GM19468 (cell line): ENCODE measurements at regions not wholly inside any gene's neighbourhood (a gene's known extent, or its start where the extent isn't known, plus 50 kb on each side); places are given as distances from the start of the nearest gene placed in this dataset.

Source experiments
- ATAC-seq: cut with Tn5 transposase; IDR thresholded peaks from one replicate; pipeline ENCODE4 v1.9.1; 2021; ENCODE audit warnings: mild to moderate bottlenecking, moderate library complexity, moderate number of reproducible peaks; ENCODE audit not compliant: unreplicated experiment; ENCODE audit errors: extremely low read depth

DNA sequence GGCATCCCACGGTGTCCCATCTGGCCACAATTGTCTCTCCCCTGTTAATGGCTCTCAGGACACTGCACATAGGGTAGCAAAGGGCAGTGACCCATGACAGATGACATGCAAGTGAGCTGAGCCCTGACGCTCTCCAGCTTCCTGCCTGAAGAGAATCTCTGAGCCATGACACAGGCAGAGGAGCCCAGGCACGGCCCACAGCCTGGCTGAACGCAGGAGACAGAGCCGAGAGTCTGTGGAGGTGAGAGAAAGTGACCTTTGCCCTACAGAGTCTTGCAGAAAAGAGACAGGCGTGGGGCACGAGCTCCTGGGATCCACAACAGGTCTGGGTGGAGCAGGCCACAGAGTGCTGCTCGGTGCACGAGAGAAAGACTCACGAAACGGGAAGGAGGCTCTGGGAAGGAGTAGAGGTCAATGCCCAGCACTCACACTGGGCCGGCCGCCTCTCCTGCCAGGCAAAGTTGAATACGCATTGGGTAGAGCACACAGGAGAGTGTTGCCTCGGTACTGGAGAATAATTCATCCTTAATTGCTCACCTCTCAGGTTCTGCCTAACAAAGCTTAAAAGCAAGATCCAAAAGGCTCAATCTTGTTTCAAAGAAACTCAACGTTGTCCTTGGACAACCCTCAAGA lies 90.3 kb downstream of the MRPL36 start:
- no peak for ATAC-seq

DNA sequence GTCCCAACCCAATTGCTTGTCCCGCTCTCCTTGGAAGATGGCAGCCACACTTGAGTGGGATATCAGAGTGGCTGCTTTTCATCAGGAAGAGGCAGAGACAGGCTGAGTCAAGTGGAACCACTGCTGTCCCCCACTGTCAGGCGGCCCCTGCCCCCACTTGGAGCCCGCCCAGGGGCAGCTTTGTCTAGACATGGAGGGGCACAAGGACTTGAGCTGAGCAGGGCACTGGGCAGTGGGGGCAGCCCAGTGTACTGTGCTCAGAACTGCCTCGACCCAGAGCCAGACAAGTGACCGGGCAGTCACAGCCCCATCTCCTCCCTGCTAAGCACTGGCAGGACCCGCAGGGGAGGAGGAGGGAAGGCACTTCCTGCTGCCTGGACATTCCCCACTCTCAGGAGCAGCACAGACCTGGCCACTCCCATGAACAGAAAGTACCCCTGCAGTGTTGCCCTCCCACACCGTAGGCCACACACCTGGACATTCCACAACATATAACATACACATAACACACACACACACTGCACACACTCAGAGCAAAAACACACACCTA lies 91.0 kb downstream of the MRPL36 start:
- no peak for ATAC-seq

DNA sequence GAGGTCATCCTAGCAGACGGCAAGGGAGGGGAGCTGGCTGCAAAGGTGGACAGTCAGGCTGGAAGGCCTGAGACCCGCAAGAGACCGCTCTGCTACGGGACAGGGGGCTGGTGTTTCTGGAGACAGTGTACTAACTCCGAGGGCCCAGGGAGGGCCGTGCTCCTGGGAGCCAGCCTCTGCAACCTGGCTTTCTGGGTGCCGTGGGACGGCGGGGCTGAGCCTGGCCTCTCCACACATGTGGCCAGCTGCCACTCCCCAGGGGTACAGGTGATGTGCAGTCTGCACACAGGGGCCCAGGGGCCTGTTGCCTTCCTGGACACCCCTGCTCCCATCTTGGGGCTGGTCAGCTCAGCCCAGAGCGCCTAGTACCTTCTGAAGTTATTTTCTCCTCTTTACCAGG lies 92.2 kb downstream of the MRPL36 start:
- no peak for ATAC-seq

DNA sequence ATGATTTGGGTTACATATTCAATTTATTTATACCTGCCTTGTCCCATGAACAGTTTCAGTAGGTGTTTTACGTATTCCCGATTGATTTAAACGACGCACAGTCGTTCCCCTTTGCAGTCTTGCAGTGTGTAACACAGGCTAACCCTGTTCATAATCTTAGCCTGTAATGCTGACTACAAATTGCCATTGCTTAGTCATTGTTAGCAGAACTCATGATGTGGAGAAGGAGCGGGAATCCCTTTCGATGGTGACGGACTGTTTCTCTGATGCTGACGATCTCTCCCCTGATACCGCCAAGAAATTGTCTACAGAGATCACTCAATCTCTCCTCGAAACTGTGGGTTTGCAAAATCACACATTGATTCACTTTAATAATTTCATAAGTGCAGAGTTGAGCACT lies 93.2 kb downstream of the MRPL36 start:
- ATAC-seq = no peak

DNA sequence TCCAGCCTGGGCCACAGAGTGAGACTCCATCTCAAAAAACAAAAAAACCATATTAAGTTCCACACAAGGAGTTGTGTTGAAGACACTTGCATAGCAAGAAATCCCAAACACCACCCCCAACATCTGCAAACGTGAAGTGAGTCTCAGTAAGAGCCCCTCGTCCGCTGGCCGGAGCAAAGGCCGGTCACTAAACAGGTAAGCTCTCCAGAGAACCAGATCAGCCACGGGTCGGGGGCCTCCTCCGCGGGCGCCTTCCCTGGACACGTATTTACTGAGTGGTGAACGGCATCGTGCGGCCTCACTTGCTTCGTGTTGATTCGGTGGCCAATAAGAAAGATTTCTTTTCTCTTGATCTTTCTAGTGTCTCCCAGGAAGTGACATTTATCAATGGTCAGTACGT lies 93.6 kb downstream of the MRPL36 start:
- ATAC-seq = no peak

DNA sequence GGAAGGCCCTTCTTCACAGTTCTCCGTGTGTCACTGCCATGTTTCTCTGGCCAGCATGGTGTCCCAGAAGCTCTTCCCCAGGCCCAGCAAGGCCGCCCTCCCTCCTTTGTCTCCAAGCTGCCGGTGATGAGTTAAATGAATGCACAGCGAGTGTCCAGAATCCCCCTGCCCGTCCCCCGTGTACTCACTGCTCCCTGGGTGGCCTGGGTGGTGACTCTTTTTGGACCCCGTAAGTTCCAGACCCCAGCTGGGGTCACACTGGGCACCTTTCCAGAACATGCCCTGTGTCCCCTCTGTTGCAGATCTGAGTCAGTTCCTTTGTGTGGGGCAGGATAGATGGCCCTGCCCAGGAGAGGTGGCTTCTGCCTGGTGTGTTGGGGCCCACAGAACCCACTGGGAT lies 95.0 kb downstream of the MRPL36 start:
- ATAC-seq = no peak

DNA sequence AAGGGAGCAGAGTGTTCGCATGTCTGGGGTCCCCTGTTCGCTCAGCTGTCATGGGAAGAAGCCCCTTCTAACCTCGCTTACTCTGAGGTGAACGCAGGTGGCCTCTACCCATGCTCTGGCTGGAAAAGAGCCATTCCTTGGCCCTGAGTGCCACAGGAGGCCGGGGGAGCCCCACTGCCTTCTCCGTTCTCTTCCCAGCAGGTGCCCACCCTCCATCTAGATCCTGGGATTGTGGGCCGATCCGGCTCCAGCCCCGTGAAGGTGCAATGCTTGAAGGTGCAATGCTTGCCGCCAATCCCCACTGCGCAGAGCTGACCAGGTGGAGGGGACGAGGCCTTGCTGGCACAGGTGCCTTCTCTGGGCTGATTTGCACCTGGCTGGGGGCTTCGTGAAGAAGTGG lies 95.4 kb downstream of the MRPL36 start:
- no peak for ATAC-seq

DNA sequence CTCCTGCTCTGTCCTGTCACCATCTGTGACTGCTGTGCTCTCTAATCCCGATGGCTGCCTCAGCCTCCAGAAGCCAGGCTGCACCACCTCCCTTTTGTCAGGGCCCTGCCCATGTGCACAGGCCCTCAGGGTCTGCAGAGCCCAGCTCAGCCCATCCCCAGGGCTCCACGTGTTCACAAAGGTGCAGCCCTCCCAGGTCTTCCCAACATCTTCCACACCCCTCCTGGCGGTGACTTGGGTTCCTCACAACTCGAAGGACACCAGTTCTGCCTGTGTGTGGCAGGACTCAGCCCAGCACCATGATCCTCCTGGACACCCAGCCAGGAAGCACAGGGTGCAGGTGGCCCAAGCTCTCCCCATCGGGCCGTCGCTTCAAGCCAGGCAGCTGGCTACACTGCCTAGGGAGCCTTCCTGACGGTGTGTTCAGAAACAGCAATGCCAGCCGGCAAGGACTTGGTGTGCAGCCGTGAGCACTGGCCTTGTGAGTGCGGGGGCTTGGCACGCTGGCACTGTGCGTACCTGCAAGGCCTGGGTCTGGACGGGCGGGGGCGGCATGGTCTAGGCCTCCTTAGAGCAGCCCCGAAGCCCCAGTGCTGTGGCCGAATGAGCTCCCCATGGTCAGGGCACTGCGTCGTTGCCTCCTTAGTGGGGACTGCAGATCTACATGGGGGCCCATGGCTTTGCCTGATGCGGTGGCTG lies 96.1 kb downstream of the MRPL36 start:
- no peak for ATAC-seq

DNA sequence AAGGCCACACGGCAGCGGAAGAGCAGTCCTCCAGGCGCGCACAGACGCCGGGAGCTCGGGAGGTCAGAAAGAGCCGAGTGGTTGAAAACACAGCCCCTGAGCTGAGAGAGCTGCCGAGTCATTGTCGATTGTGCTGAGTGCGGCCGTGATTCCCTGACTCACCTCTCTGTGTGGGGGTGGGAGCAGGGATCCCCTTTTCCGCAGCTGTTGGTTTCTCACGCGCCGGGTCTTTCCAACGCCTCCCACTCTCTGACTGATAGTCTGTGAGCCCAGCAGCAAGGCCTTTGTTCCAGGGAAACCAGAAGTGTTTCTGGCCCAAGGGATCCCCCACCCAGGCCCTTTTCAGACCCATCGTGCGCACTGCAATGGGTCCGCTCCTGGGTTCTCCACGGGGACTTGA lies 97.3 kb downstream of the MRPL36 start:
- ATAC-seq = no peak

DNA sequence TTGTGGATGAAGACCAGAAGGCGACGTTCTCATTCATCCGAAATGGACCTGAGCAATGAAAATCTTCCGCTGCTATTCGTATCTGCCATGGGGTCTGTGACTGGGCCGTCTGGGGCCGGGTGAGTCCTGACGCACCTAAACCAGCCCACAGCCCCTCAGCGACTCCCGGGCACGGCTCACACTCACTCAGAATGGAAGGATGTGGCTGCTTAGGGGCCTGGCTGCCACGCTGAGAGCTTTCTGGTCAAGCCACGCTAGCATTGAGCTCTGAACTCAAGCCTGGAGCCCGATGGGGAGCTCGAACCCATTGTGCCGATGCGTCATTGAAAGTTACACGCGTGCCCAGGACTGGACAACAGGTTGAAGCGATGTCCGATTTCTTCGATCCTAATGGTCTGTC lies 97.8 kb downstream of the MRPL36 start:
- no peak for ATAC-seq

DNA sequence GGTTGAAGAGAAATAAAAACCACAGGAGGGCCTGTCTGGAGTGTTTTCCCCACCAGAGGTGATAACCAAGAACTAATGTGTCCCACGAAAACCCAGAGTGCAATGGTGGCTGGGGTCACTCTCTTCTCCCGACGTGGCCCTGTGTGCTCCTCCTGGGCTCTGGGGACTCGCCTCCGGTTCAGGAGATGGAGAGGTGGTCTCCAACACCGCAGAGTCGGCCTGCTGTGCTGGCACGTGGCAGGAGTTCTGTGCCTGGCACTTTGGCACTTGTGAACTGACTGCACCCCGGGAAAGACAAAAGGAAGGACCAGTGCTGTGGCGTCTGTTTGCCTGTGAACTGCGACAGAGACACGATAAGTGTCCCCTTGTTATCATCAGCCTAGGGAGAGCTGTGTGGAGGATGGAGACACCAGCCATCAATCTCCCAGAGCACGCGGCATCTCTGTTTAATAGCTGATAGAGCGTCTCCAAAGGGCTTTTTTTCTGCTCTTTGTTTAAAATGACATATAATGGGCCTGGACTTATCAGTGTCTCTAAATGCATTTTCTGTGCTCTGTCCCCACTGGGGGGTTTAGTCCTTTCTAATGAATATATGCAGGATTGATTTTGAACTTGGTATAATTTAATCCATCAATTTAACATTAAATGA lies 98.3 kb downstream of the MRPL36 start:
- no peak for ATAC-seq

DNA sequence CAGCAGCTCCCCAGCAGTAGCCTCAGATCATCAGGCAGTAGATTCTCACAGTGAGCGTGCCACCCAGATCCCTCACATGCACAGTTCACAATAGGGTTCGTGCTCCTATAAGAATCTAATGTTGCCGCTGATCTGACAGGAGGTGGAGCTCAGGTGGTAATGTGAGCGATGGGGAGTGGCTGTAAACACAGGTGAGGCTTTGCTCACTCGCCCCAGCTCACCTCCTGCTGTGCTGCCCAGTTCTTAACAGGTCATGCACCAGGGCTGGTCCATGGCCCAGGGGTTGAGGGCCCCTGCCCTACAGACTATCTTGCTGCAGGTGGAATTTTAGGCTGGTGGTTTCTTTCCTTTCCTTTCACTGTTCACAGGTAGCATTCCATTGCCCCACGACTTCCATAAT lies 100.2 kb downstream of the MRPL36 start:
- no peak for ATAC-seq

DNA sequence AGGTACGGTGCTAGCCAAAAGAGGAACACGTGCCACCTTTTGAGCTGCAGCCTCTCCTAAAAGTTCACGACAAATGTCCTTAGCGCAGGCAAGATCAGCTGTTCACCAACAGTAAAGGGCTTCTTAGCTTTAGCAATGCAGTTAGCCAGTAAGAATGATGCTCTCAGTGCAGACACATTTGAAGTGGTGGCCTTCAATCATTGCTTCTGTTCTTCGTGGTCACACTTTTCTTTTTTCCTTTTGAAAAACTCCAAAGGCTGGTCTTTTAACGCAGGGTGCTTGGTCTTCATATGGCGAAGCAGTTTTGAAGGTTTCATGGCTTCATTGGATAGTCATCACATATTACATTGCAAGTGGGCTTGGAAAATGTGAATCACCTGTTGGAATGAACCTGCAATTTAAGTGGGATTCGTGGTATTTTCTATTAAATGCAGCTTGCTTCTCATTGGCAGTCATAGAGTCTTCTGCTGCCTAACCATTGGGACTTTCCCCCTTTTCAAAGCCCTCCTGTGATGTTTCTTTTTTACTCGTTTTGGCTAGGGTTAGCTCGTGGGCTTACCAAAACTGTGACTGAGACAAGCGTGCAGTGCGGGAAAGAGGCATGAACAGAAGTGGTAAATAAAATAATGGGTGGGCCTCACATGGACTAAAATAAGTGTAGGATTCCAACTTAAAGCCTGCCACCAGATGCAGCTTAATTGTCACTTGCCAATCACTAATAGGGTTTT lies 100.9 kb downstream of the MRPL36 start:
- ATAC-seq = no peak

DNA sequence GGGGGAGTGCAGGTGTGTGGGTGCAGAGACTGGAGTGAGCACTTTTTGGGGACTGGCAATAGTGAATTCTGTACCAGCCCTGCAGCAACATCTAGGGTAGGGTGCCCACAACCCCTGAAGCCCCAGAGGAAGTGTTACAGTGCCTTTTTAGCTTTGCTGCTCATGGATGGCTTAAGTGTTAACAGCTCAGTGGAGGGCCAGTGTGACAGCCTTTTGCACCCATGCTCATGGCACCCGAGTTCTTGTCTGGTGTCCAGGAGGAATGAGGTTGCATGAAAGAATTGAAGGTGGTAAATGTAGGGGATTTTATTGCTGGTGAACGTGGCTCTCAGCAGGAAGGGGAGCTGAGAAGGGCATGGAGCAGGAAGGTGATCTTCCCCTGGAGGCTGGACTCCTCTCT lies 107.3 kb downstream of the MRPL36 start:
- no peak for ATAC-seq

DNA sequence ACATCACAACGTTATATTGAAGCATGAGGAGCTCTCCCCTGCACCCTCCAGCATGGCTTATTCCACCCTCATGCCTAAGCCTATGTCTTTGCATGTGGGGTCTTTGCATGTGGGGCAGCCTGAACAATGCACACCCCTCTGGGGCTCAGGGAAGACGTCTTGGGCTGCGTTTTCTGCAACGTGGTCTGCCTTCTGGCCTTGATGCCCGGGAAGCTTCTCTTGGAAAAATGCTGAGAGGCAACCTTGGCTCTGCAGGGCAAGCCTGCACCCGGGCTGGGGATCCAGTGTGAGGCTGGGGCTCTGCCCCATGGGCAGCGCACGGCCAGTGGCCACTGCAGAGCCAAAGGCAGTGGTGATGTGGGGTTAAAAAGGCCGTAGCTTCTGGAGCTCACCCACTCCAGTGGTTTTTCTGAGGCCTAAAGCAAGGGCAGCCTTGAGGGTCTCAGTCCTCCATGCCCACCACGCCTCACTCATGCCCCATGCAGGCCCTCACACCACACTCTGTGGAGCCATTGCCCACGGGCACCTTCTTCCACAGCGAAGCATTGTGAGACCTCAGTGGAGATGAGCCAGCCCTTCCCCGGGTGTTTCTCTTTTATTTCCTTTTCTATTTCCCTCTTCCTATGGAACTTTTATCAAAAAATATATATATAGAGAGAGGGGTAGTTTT lies 112.2 kb downstream of the MRPL36 start:
- ATAC-seq = no peak

DNA sequence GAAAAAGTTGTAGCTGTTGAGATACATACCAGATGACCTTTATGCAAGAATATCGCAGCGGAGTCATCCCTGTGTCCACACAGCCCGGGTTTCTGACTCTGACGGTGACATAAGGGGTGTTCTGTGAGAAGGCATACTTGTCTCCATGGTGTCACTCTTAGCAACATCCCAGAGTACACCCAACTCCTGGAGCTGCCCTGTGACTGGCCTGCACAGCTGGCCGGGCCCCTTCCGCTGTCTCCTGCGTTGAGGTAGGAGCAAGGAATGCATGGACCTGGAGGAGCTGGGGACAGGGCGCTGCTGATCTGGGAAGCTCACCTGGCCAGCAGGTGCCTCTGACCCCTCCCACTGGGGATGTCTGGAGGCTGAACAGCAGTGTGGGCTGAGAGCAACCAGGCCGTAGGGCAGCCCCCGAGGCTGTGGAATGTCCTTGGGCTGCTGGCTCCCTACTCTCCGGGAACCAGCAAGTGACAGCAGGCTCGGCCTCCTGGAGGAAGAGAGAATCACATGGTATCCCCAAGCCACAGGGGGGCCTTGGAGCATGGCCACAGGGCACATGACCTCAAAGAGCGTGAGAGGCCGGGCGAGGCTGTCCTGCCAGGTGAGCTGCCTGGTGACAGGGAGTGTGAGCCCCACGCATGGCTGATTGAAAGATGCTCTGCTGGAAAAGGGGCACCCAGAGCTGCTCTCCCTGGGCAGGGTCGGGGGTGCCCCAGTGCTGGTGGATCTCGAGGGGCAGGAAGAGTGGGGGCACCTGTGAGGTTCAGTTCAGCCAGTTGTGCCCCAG lies 113.4 kb downstream of the MRPL36 start:
- ATAC-seq = no peak

DNA sequence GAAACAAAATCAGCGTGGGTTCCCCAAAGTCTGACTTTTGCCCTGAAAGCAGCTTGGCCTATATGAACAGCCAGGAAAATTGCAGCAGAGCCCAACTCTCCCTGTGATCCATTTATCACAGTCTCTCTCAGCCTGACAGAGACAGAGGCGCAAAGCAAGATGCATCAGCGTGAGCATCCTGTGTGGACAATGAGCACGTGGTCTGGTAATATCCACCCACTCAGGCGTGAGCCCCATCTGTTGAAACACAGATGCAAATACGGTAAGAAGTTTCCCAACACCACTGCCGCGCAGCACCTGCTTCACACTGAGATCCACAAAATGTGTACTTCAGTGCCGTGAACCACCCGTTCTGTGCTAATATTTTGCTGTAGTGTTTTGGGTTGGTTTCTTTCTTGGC lies 114.6 kb downstream of the MRPL36 start:
- no peak for ATAC-seq

DNA sequence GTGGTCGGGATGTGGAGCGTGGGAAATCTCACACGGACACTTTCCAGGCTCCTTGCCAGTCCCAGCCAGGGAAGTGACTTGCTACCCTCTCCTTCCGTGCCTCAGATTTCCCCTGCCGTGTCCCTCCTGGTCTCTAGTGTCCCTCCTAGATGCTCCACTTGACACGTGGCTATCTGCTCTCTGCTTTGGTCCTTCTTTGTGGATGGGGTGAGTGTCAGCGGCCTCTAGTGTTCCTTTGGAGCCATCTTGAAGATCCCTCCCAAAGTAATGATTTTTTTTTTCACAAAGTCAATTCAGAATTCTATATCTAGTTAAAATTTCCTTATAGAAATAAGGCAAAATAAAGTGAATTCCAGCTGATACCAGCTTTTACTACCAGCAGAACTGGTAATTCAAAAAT lies 117.7 kb downstream of the MRPL36 start:
- ATAC-seq = no peak

DNA sequence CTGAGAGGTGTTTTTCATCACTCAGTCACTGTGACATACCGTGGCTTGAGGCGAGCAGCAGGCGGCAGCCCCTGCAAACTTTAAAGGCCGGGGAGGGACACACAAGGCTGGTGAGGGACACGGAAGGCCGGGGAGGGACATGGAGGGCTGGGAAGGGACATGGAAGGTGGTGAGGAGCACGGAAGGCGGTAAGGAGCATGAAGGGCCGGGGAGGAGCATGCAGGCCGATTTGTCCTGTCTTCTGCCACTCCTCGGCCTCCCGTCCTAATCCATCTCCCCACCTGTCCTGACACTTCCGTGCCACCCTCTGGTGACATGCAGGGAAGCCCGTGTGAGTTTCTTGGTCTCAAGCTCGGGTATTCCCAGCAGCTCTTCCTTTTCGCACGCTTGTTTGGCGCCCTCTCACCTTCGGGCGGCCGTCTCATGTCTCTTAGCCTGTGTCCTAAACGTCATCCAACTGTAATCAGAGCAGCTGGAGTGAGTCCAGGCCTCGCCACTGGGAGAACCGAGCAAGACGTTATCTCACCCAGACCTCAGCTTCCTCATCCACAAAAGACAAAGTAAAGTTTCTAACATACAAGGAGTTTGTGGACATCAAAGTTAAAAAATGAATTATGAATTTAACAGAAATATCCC lies 126.5 kb downstream of the MRPL36 start:
- no peak for ATAC-seq
